NCI-H187 (cell line): ENCODE measurements at regions not wholly inside any gene's neighbourhood (a gene's known extent, or its start where the extent isn't known, plus 50 kb on each side); places are given as distances from the start of the nearest gene placed in this dataset.
"Not testable (repeated sequence)": the region's sequence is repeated elsewhere in the genome, so short reads cannot be mapped to it uniquely, and the experiment has no call there.

Experiments used
- DNase-seq, 2 experiments: peaks; one replicate each; lab custom pipeline; 2025; lab: John Stamatoyannopoulos, UW

- DNase-seq, result no peak
Measured at GRCh38 chr2:11877764-11878163, 131.3 kb downstream of the LPIN1 start.

DNA sequence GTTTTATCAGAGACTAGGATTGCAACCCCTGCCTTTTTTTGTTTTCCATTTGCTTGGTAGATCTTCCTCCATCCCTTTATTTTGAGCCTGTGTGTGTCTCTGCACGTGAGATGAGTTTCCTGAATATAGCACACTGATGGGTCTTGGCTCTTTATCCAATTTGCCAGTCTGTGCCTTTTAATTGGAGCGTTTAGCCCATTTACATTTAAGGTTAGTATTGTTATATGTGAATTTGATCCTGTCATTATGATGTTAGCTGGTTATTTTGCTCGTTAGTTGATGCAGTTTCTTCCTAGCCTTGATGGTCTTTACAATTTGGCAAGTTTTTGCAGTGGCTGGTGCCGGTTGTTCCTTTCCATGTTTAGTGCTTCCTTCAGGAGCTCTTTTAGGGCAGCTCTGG, 138.8 kb downstream of the LPIN1 start:
- DNase-seq, result not testable (repeated sequence)

DNA sequence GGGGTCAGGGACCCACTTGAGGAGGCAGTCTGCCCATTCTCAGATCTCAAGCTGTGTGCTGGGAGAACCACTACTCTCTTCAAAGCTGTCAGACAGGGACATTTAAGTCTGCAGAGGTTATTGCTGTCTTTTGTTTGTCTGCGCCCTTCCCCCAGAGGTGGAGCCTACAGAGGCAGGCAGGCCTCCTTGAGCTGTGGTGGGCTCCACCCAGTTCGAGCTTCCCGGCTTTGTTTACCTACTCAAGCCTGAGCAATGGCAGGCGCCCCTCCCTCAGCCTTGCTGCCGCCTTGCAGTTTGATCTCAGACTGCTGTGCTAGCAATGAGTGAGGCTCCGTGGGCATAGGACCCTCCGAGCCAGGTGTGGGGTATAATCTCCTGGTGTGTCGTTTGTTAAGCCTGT, 140.5 kb downstream of the LPIN1 start:
- DNase-seq, result not testable (repeated sequence)

DNA sequence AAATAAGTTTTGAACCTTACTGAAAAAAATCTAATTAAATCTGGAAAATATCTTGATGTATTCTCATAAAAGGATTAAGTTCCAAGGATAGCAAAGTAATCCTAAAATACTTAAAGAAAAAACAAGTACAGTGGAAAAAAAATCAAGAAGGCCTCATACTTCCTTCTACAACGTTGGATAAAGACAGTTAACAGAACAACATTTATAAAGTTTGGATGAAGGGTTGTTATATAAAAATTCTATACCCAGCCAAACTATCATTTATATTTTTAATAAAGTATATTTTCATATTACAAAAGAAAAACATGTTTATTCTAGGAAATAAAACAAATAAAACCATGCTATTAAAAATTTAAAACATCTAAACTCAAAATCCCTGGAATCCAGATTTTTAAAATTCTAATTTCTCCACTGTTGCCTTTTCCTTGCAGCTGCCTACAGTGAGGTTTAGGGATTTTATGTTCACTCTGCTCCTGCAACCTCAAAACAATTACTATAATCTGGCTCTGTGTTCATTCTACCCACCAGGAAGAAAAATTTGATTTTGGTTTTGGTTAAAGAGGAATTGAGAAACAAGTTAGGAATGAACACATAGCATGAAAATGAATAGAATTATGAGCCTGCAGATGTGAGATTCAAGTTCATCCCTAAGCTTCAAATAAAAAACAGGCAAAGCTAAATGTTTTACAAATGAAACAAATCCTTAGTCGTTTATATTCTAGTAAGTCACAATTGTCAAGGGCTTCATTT, 142.8 kb downstream of the LPIN1 start:
- no peak for DNase-seq

- DNase-seq, result no peak
Measured at GRCh38 chr2:11889854-11890253, 143.4 kb downstream of the LPIN1 start.

GRCh38 chr2:11891028-11891427, 144.6 kb downstream of the LPIN1 start:
- DNase-seq, result no peak

GRCh38 chr2:11891671-11892440, 145.4 kb downstream of the LPIN1 start:
- no peak for DNase-seq

DNA sequence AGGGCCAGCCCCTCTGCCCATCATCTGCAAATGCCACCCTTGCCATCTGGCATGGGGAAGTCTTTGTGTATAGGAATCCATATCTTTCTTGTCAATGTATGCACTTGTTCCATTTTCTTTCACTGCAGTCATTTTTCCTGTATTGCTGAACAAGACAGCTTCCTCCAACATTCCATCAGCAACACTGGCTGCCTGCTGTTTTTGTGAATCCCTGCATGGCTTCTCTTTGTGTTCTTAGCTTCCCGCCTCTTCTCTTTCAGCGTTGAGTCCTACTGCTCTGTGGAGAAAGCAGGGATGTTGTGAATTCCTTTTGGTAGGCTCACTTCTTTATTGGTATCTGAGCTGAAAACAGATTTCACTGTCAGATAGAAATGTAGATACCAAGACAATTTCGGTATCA, 150.0 kb downstream of the LPIN1 start:
- DNase-seq, result no peak

GRCh38 chr2:11898576-11898975, 152.1 kb downstream of the LPIN1 start:
- no peak for DNase-seq

DNA sequence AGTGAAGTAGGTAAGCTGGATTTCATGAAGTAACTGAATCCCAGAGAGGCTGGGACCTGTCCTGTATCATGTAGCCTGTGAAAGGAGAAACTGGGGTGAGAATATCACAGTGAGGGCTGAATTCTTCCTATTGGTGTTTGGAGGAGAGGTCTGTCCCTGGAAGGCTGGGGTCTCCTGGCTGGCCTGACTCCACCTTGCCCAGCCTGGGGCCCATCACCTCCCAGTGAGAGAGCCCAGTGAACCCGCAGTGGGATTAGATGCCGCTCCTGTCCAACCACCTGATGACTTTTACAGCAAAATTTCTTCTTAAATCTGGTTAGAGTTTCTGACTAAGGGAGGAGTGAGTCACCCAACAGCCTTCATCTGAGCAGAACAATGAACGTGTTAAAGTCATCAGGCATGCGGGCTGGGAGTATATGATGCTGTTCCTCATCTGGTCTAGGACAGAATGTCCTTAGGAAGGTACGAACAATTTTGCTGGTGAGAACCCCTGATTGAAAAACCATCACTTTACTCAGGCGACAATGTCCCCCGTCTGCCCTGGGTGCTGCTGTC, 152.9 kb downstream of the LPIN1 start:
- DNase-seq, result no peak

DNA sequence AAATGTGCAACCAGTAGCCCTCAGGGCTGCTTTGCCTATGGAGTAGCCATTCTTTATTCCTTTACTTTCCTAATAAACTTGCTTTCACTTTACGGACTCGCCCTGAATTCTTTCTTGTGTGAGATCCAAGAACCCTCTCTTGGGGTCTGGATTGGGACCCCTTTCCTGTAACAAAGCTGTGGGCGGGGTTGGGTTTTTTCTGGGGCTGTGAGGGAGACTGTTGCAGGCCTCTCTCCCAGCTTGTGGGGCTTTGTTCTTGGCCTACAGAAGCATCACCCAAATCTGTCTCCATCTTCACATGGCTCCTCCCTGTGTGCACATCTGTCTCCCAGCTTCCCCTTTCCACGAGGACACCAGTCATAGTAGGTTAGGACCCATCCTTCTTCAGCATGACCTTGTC, 154.5 kb downstream of the LPIN1 start:
- DNase-seq, result not testable (repeated sequence)

- DNase-seq, result no peak
Measured at GRCh38 chr2:11901351-11902069, 155.1 kb downstream of the LPIN1 start.

DNA sequence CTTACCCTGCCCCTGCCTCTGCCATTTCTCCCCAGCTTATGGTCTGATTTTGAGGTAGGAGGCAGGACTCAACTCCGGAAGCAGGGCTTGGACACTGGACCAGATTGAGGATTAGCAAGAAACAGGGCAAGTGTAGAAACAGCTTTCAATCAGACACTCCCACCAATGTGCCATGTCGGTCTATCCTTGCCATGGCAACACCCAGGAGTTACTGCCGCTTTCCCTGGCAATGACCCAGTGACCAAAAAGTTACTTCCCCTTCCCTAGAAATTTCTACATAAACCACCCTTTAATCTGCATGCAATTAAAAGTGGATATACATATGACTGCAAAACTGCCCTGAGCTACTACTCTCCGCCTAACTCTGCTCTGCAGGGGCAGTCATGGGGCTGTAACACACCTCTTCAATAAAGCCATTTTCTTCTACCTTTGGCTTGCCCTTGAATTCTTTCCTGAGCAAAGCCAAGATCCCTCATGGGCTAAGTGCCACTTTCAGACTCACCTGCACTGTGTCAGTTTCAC, 156.7 kb downstream of the LPIN1 start:
- DNase-seq, result no peak

DNA sequence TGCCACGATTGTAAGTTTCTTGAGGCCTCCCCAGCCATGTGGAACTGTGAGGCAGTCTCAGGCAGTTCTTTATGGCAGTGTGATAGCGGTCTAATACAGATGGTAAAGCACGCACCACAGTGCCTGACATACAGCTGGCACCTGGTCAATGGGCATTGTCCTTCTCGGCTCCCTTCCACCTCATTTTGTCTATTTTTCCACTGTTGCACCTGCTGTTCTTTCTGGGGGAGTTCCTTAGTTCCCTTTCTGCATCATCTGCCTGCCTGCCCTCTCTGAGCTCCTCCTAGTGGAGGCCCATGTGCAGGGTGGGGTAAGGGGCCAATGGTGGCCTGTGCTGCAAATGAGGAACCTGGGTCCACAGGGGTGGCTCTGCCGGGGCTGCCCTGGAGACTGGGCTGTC, 157.6 kb downstream of the LPIN1 start:
- no peak for DNase-seq

DNA sequence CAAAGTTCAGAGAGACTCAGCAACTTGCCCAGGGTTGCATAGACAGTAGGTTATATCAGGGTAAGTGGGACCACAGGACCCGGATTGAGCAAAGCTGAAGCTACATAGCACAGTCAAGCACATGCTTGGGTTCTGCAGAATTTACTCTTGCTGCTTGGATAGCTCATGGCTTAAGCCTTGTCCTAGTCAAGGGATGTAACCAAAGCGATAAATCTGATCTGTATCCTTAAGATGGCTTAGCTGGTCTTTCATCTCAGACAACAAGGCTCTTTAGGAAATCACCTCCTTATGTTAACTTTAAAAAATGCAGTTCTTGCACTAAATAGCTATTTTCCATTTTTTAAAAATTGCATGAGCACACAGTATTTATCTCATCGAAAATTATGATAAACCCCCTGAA, 158.5 kb downstream of the LPIN1 start:
- no peak for DNase-seq

- DNase-seq, result no peak
Measured at GRCh38 chr2:11907190-11907589, 160.8 kb downstream of the LPIN1 start.

GRCh38 chr2:11910971-11911370, 164.5 kb downstream of the LPIN1 start:
- DNase-seq, result no peak

DNA sequence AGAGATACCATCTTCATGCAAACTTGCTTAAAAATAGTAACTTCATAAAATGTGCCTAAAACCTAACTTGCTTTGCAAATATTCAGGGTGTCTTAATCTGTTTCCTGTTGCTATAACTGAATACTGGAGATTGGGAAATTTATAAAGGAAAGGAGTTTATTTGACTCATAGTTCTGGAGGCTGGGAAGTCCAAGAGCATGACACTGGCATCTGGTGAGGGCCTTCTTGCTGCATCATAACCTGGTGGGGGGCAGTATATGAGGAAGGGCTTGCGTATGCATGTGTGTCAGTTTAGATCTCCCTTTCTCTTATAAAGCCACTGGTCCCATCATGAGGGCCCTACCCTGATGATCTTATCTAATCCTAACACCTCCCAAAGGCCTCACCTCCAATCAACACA, 166.5 kb downstream of the LPIN1 start:
- no peak for DNase-seq

GRCh38 chr2:11914455-11914854, 168.0 kb downstream of the LPIN1 start:
- no peak for DNase-seq

DNA sequence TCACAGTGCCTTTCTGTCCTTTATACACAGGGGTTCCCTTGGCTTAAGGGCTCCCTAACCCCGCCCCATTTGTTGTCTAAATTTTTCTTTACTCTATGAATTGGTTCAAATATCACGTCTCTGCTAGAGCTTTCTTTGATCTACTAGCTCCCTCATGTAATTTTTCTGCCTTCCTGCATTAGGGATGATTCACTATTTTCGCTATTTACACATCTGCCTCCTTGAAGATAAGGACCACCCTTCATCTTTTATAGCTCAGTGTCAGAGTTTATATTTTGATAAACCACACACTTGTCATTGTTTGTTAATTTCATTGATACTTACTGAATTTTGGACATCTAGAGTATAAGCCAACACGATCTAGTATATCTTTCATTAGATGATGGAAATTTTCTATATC, 169.2 kb downstream of the LPIN1 start:
- no peak for DNase-seq

DNA sequence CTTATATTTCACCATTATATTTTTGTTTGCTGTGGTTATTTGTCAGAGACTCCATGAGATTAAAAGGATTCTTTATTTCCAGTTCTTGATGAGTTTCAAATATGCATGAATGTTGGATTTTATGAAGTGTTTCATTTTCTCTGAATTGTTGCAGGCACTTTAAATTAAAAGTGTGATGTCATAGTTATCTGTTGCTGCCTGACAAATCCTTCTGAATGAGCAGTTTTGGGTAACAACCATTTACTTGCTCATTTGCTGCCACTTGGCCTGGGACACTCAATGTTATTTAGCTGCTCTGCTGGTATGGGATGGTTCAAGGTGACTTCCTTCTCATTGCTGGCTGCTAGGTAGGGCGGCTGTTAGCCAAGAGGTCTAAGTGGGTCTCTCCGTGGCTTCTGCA, 173.5 kb downstream of the LPIN1 start:
- DNase-seq, result no peak

GRCh38 chr2:11920993-11921583, 174.7 kb downstream of the LPIN1 start:
- DNase-seq, result peak; percentile 81 to 84
